Liver (tissue), 8 donors: ENCODE measurements at regions not wholly inside any gene's neighbourhood (a gene's known extent, or its start where the extent isn't known, plus 50 kb on each side); places are given as distances from the start of the nearest gene placed in this dataset.
"Not testable (repeated sequence)": the region's sequence is repeated elsewhere in the genome, so short reads cannot be mapped to it uniquely, and the experiment has no call there.

Experiments used
- DNase-seq: peaks from one replicate; pipeline ENCODE4 v3.0.0-alpha.2; 2017; ENCODE audit warnings: low spot score
- H3K27ac ChIP-seq, 2 donors: one replicate each; pipeline ENCODE4 v1.7.0; 2013; ENCODE audit warnings: inconsistent platforms in 2 of 2, low read length in 2 of 2, control low read depth in 1 of 2, low read depth in 1 of 2, mild to moderate bottlenecking in 1 of 2
- H3K27me3 ChIP-seq, 4 donors: one replicate each; pipeline versions ENCODE4 v1.6.1 to v1.7.0; 2013; ENCODE audit warnings: low read length in 3 of 4, inconsistent platforms in 1 of 4, mild to moderate bottlenecking in 1 of 4, moderate library complexity in 1 of 4; ENCODE audit not compliant: control insufficient read depth in 4 of 4, insufficient read depth in 4 of 4
- H3K36me3 ChIP-seq, 4 donors: one replicate each; pipeline versions ENCODE4 v1.6.1 to v1.7.0; 2013; ENCODE audit warnings: low read length in 3 of 4, mild to moderate bottlenecking in 3 of 4, low read depth in 1 of 4, moderate library complexity in 1 of 4; ENCODE audit not compliant: control insufficient read depth in 4 of 4, insufficient read depth in 3 of 4
- H3K4me1 ChIP-seq, 4 donors: one replicate each; pipeline versions ENCODE4 v1.6.1 to v1.7.0; 2013; ENCODE audit warnings: low read length in 3 of 4, mild to moderate bottlenecking in 3 of 4, moderate library complexity in 1 of 4; ENCODE audit not compliant: control insufficient read depth in 4 of 4, insufficient read depth in 4 of 4
- H3K4me3 ChIP-seq, 3 donors: one replicate each; pipeline versions ENCODE4 v1.6.1 to v1.7.0; 2013; ENCODE audit warnings: low read length in 3 of 3, control low read depth in 1 of 3, low read depth in 1 of 3, mild to moderate bottlenecking in 1 of 3
- H3K9ac ChIP-seq, 2 donors: one replicate each; pipeline ENCODE4 v1.7.0; 2013; ENCODE audit warnings: low read length in 2 of 2, mild to moderate bottlenecking in 2 of 2, moderate library complexity in 2 of 2, control low read depth in 1 of 2, low read depth in 1 of 2
- H3K9me3 ChIP-seq, 4 donors: one replicate each; pipeline versions ENCODE4 v1.6.1 to v1.7.0; 2013; ENCODE audit warnings: low read length in 3 of 4; ENCODE audit not compliant: control insufficient read depth in 4 of 4
- CTCF ChIP-seq: fragments of 150-350 bp; IDR thresholded peaks from 2 replicates; pipeline ENCODE4 v1.5.1; 2017; ENCODE audit warnings: improper control_type of control experiment, low read depth, low read length; ENCODE audit not compliant: missing input control
- EGR1 ChIP-seq, 2 donors: IDR thresholded peaks; 2 replicates each; pipeline ENCODE4 v1.6.1; 2016 to 2018; ENCODE audit warnings: antibody characterized with exemption in 2 of 2, low read depth in 2 of 2
- FOXA1 ChIP-seq: IDR thresholded peaks from 2 replicates; pipeline ENCODE4 v1.6.1; 2016; ENCODE audit warnings: antibody characterized with exemption
- FOXA2 ChIP-seq: IDR thresholded peaks from 2 replicates; pipeline ENCODE4 v1.6.1; 2016; ENCODE audit warnings: antibody characterized with exemption
- GABPA ChIP-seq, 2 donors: IDR thresholded peaks in 1 of 2; conservative IDR thresholded peaks in 1 of 2; 2 replicates each; pipeline ENCODE4 v1.6.1; 2016; ENCODE audit warnings: antibody characterized with exemption in 2 of 2, mild to moderate bottlenecking in 1 of 2, moderate library complexity in 1 of 2
- HNF4A ChIP-seq, 2 donors: conservative IDR thresholded peaks; 2 replicates each; pipeline ENCODE4 v1.6.1; 2016; ENCODE audit warnings: antibody characterized with exemption in 2 of 2, mild to moderate bottlenecking in 2 of 2
- HNF4G ChIP-seq: IDR thresholded peaks from 2 replicates; pipeline ENCODE4 v1.6.1; 2016; ENCODE audit warnings: antibody characterized with exemption
- JUND ChIP-seq, 2 donors: IDR thresholded peaks; 2 replicates each; pipeline ENCODE4 v1.6.1; 2016; ENCODE audit warnings: antibody characterized with exemption in 2 of 2
- NR2F2 ChIP-seq: IDR thresholded peaks from 2 replicates; pipeline ENCODE4 v1.6.1; 2016; ENCODE audit warnings: antibody characterized with exemption
- RAD21 ChIP-seq, 2 donors: IDR thresholded peaks; 2 replicates each; pipeline ENCODE4 v1.6.1; 2016; ENCODE audit warnings: antibody characterized with exemption in 2 of 2, mild to moderate bottlenecking in 2 of 2
- REST ChIP-seq: IDR thresholded peaks from 2 replicates; pipeline ENCODE4 v1.6.1; 2016; ENCODE audit warnings: antibody characterized with exemption, mild to moderate bottlenecking
- RXRA ChIP-seq, 2 donors: IDR thresholded peaks; 2 replicates each; pipeline ENCODE4 v1.6.1; 2017 to 2018; ENCODE audit warnings: antibody characterized with exemption in 2 of 2, mild to moderate bottlenecking in 1 of 2
- SP1 ChIP-seq: IDR thresholded peaks from 2 replicates; pipeline ENCODE4 v1.6.1; 2018; ENCODE audit warnings: antibody characterized with exemption, mild to moderate bottlenecking
- TAF1 ChIP-seq: conservative IDR thresholded peaks from 2 replicates; pipeline ENCODE4 v1.6.1; 2016; ENCODE audit warnings: antibody characterized with exemption, mild to moderate bottlenecking
- YY1 ChIP-seq: IDR thresholded peaks from 2 replicates; pipeline ENCODE4 v1.6.1; 2016; ENCODE audit warnings: antibody characterized with exemption, mild to moderate bottlenecking
- ZBTB33 ChIP-seq: IDR thresholded peaks from 2 replicates; pipeline ENCODE4 v1.6.1; 2016; ENCODE audit warnings: antibody characterized with exemption
- WGBS: extraction: QIAGEN DNeasy Blood & Tissue Kit; methylation state at CpG from one replicate; pipeline ENCODE4 v1.1.7; 2013; 5-methylcytosine and 5-hydroxymethylcytosine counted together
- TF ChIP-seq, protein P1 (sequence below): IDR thresholded peaks from 2 replicates; pipeline ENCODE4 v1.6.1; 2016; ENCODE audit warnings: antibody characterized with exemption
- TF ChIP-seq, protein P2 (sequence below): IDR thresholded peaks from 2 replicates; pipeline ENCODE4 v1.6.1; 2016; ENCODE audit warnings: antibody characterized with exemption
- donor health status: healthy.
- donor health status: healthy.
- donor health status: healthy.
- donor health status: healthy.
- donor health status: healthy.

DNA sequence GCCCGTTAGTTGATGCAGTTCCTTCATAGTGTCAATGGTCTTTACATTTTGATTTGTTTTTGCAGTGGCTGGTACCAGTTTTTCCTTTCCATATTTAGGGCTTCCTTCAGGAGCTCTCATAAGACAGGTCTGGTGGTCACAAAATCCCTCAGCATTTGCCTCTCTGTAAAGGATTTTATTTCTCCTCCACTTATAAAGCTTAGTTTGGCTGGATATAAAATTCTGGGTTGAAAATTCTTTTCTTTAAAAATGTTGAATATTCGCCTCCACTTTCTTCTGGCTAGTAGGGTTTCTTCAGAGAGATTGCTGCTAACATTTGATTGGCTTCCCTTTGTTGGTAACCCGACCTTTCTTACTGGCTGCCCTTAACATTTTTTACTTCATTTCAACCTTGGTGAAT lies 260.9 kb downstream of the FOXG1 start:
- 85% methylated on average over 3 of the region's 3 CpGs for WGBS
- not testable (repeated sequence) for H3K9me3 ChIP-seq, H3K4me3 ChIP-seq, H3K9ac ChIP-seq, DNase-seq, H3K36me3 ChIP-seq, H3K27ac ChIP-seq, H3K4me1 ChIP-seq, H3K27me3 ChIP-seq

DNA sequence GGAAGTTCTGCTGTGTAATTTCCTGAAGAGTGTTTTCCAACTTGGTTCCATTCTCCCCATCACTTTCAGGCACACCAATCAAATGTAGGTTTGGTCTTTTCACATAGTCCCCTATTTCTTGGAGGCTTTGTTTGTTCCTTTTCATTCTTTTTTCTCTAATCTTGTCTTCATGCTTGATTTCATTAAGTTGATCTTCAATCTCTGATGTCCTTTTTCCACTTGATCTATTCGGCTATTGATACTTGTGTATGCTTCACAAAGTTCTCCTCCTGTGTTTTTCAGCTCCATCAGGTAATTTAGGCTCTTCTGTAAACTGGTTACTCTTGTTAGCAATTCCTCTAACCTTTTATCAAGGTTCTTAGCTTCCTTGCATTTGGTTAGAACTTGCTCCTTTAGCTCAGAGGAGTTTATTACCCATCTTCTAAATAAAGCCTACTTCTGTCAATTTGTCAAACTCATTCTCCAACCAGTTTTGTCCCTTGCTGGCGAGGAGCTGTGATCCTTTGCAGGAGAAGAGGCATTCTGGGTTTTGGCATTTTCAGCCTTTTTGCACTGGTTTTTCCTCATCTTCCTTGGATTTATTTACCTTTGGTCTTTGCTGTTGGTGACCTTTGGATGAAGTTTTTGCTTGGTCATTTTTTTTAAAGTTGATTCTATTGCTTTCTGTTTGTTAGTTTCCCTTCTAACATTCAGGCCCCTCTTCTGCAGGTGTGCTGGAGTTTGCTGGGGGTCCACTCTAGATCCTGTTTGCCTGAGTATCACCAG lies 261.5 kb downstream of the FOXG1 start:
- H3K4me3 ChIP-seq, result peak overlapping the region in 1 of 3 donors; percentile 54
- not testable (repeated sequence) for H3K27me3 ChIP-seq, H3K36me3 ChIP-seq, H3K4me1 ChIP-seq, H3K9ac ChIP-seq, H3K27ac ChIP-seq, DNase-seq, H3K9me3 ChIP-seq
- 87% methylated on average over 2 of the region's 2 CpGs for WGBS

- Histone ChIP-seq H3K4me1 (peaks cover 0 to 7% (median 3%) of the 10 kb centered on the region in 4 donors), H3K9me3 (peaks cover 0 to 8% (median 3%) of the 10 kb centered on the region in 4 donors), H3K27me3 (no peaks in the 10 kb centered on the region), H3K27ac (no peak overlapping the region), H3K4me3 (peak overlapping the region in 2 of 3 donors; percentile 25 to 54), H3K9ac (no peak overlapping the region), H3K36me3 (no peaks in the 10 kb centered on the region)
- DNase-seq, result peak; percentile 35
- WGBS, result 43% methylated on average over 7 of the region's 7 CpGs
- TF ChIP-seq EGR1 (IDR thresholded peaks at IDR 0.05; ENCODE audit: low read depth in 2 of 2) (no peak), RAD21 (IDR thresholded peaks at IDR 0.05) (peak in 1 of 2 donors; percentile 29), TAF1 (no peak), FOXA2 (peak; percentile 87), YY1 (peak; percentile 90), GABPA (IDR thresholded peaks at IDR 0.05 in 1 of 2, conservative IDR thresholded peaks at IDR 0.05 in 1 of 2) (peak in 1 of 2 donors; percentile 12), FOXA1 (peak; percentile 66), NR2F2 (no peak), HNF4G (peak; percentile 82), CTCF (no peak), REST (no peak), JUND (IDR thresholded peaks at IDR 0.05) (no peak), SP1 (peak; percentile 89), ZBTB33 (no peak), HNF4A (conservative IDR thresholded peaks at IDR 0.05) (peak; percentile 84 to 87), RXRA (IDR thresholded peaks at IDR 0.05) (peak; percentile 28 to 47)
- TF ChIP-seq, protein P1, sequence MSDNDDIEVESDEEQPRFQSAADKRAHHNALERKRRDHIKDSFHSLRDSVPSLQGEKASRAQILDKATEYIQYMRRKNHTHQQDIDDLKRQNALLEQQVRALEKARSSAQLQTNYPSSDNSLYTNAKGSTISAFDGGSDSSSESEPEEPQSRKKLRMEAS, result no peak
- TF ChIP-seq, protein P2, sequence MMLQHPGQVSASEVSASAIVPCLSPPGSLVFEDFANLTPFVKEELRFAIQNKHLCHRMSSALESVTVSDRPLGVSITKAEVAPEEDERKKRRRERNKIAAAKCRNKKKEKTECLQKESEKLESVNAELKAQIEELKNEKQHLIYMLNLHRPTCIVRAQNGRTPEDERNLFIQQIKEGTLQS, result no peak
These were observed 262.5 kb downstream of the FOXG1 start for GRCh38 chr14:29028973-29029582.
